Endothelial cell of umbilical vein (primary cell): ENCODE measurements at regions not wholly inside any gene's neighbourhood (a gene's known extent, or its start where the extent isn't known, plus 50 kb on each side); places are given as distances from the start of the nearest gene placed in this dataset.

ENCODE experiments used
- BruUV-seq: library from RNA; stranded (reverse); fragments of 400-500 nt; replicated peaks from 2 replicates; lab custom pipeline; 2021; lab: Mats Ljungman, UMichigan
- CTCF ChIA-PET: fragments of 300-600, 350-600 bp; sonication (Branson Sonifier 250); formaldehyde crosslinking; loops from one replicate; lab custom pipeline; 2021; ENCODE audit warnings: antibody characterized with exemption, inconsistent platforms; lab: Charles Lee
- POLR2A ChIA-PET: fragments of 300-600, 350-600 bp; sonication (Branson Sonifier 250); formaldehyde crosslinking; loops from one replicate; lab custom pipeline; 2021; ENCODE audit warnings: antibody characterized with exemption, inconsistent platforms; lab: Charles Lee
- DNase-seq: peaks from one replicate; pipeline ENCODE4 v3.0.0-alpha.2; 2011; ENCODE audit warnings: low read depth, low spot score
- FAIRE-seq: peaks from 2 replicates; lab custom pipeline; 2011; peaks lifted over from hg19 to GRCh38; lab: Jason Lieb, UNC
- H2AFZ ChIP-seq: 2 replicates; pipeline ENCODE4 v1.6.0; 2012; ENCODE audit warnings: low read depth, low read length, control low read depth, inconsistent platforms
- H3K27ac ChIP-seq: 2 replicates; pipeline ENCODE4 v1.5.1; 2011; ENCODE audit warnings: low read depth, mild to moderate bottlenecking, control low read depth, low read length, moderate library complexity; ENCODE audit not compliant: insufficient read depth
- H3K27me3 ChIP-seq, 2 experiments: 2 replicates each; pipeline versions ENCODE4 v1.6.0 to v1.6.1; 2011; ENCODE audit warnings: low read length in 2 of 2, mixed read lengths in 1 of 2; ENCODE audit not compliant: control insufficient read depth in 2 of 2, insufficient read depth in 2 of 2
- H3K36me3 ChIP-seq, 2 experiments: 2 replicates in 1 of 2; 3 replicates in 1 of 2; pipeline ENCODE4 v1.5.1; 2011; ENCODE audit warnings: low read length in 2 of 2, mild to moderate bottlenecking in 1 of 2, moderate library complexity in 1 of 2; ENCODE audit not compliant: control insufficient read depth in 2 of 2, insufficient read depth in 2 of 2; ENCODE audit errors: extremely low read depth in 1 of 2
- H3K4me1 ChIP-seq: 3 replicates; pipeline ENCODE4 v1.5.1; 2011; ENCODE audit warnings: mild to moderate bottlenecking, low read length; ENCODE audit not compliant: control insufficient read depth, insufficient read depth; ENCODE audit errors: extremely low read depth
- H3K4me2 ChIP-seq: 2 replicates; pipeline ENCODE4 v1.6.1; 2011; ENCODE audit warnings: low read length, control low read depth, mixed read lengths; ENCODE audit not compliant: insufficient read depth
- H3K4me3 ChIP-seq, 3 experiments: fragments of 200-600 bp in 1 of 3; sonication (generic), shearing (Covaris generic) in 1 of 3; replicated peaks in 1 of 3; 2 replicates each; pipeline ENCODE4 v1.5.1; 2011 to 2016; ENCODE audit warnings: control low read depth in 3 of 3, low read length in 3 of 3, mild to moderate bottlenecking in 2 of 3, inconsistent platforms in 1 of 3, low read depth in 1 of 3, moderate library complexity in 1 of 3; ENCODE audit not compliant: insufficient read depth in 1 of 3
- H3K79me2 ChIP-seq: 2 replicates; pipeline ENCODE4 v1.6.0; 2012; ENCODE audit warnings: low read length, inconsistent platforms; ENCODE audit not compliant: control insufficient read depth, insufficient read depth
- H3K9ac ChIP-seq: replicated peaks from 2 replicates; pipeline ENCODE3; 2011; ENCODE audit warnings: low read length, control low read depth; ENCODE audit not compliant: insufficient read depth; ENCODE audit errors: extremely low read depth
- H3K9me1 ChIP-seq: replicated peaks from 3 replicates; pipeline ENCODE4 v1.6.0; 2011; ENCODE audit warnings: mild to moderate bottlenecking, low read length; ENCODE audit not compliant: control insufficient read depth, insufficient read depth; ENCODE audit errors: extremely low read depth
- H3K9me3 ChIP-seq: replicated peaks from 2 replicates; pipeline ENCODE4 v1.5.1; 2012; ENCODE audit warnings: low read length, inconsistent platforms; ENCODE audit not compliant: control insufficient read depth, insufficient read depth
- H4K20me1 ChIP-seq: replicated peaks from 2 replicates; pipeline ENCODE3; 2011; ENCODE audit warnings: mild to moderate bottlenecking, low read length; ENCODE audit not compliant: control insufficient read depth, insufficient read depth; ENCODE audit errors: extremely low read depth
- CTCF ChIP-seq, 2 donors: IDR thresholded peaks; 1 replicate in 1 of 2; 2 replicates in 1 of 2; pipeline ENCODE4 v1.5.1; 2011; ENCODE audit warnings: low read length in 2 of 2, mild to moderate bottlenecking in 2 of 2, moderate library complexity in 2 of 2, control low read depth in 1 of 2, inconsistent platforms in 1 of 2, low read depth in 1 of 2; ENCODE audit not compliant: insufficient read depth in 1 of 2; ENCODE audit errors: extremely low read depth in 1 of 2
- FOS ChIP-seq: IDR thresholded peaks from 2 replicates; pipeline ENCODE4 v1.6.1; 2011; ENCODE audit warnings: mild to moderate bottlenecking, low read length, moderate library complexity, borderline replicate concordance; ENCODE audit not compliant: insufficient read depth
- GATA2 ChIP-seq: IDR thresholded peaks from 2 replicates; pipeline ENCODE4 v1.7.0; 2011; ENCODE audit warnings: low read depth, mild to moderate bottlenecking, moderate library complexity, mixed read lengths, low read length; ENCODE audit not compliant: insufficient read length, insufficient read depth
- MAX ChIP-seq: IDR thresholded peaks from 2 replicates; pipeline ENCODE4 v1.6.1; 2011; ENCODE audit not compliant: insufficient read depth, insufficient read length
- MYC ChIP-seq: IDR thresholded peaks from one replicate; pipeline ENCODE4 v1.6.1; 2011; ENCODE audit warnings: mild to moderate bottlenecking, low read depth, low read length
- POLR2A ChIP-seq: IDR thresholded peaks from 2 replicates; pipeline ENCODE4 v1.6.1; 2012; ENCODE audit warnings: low read depth, mild to moderate bottlenecking, control low read depth, low read length
- dilution Hi-C: fragments of 300-500 bp; cut with MboI; formaldehyde crosslinking; loops from one replicate; pipeline ENCODE4 v1.15.0; 2019; ENCODE audit warnings: low sequenced_read_pairs; ENCODE audit not compliant: extremely low pct_ligation_motif_present
- intact Hi-C: fragments of 100-400 bp; cut with micrococcal nuclease; formaldehyde crosslinking; loops from one replicate; pipeline ENCODE4 v1.10.0; 2022

- Histone ChIP-seq H3K4me3 (no peak overlapping the region), H3K4me2 (no peak overlapping the region), H3K36me3 (no peaks in the 10 kb centered on the region), H2AFZ (no peak overlapping the region), H3K9me3 (no peaks in the 10 kb centered on the region), H3K27ac (no peak overlapping the region), H4K20me1 (no peaks in the 10 kb centered on the region), H3K79me2 (no peaks in the 10 kb centered on the region), H3K27me3 (no peaks in the 10 kb centered on the region), H3K9me1 (no peaks in the 10 kb centered on the region), H3K4me1 (no peaks in the 10 kb centered on the region), H3K9ac (no peak overlapping the region)
- POLR2A ChIA-PET = no interaction called here
- TF ChIP-seq MAX (no peak), GATA2 (no peak), FOS (no peak)
- dilution Hi-C loops = no loop called here
- intact Hi-C loops = no loop called here
- FAIRE-seq (no peak), DNase-seq (no peak)
- no TSS peak for BruUV-seq
- CTCF ChIA-PET = no interaction called here
These were observed 366.2 kb upstream of the CLNK start for GRCh38 chr4:11050766-11051165.

GRCh38 chr4:11049001-11049400, 364.4 kb upstream of the CLNK start:
- Histone ChIP-seq H3K4me1 (no peaks in the 10 kb centered on the region), H3K9me3 (no peaks in the 10 kb centered on the region), H4K20me1 (no peaks in the 10 kb centered on the region), H3K27me3 (no peaks in the 10 kb centered on the region), H3K27ac (no peak overlapping the region), H3K79me2 (no peaks in the 10 kb centered on the region), H3K4me3 (no peak overlapping the region), H3K9ac (no peak overlapping the region), H2AFZ (no peak overlapping the region), H3K36me3 (no peaks in the 10 kb centered on the region), H3K9me1 (no peaks in the 10 kb centered on the region), H3K4me2 (no peak overlapping the region)
- dilution Hi-C loops (no loop called here), intact Hi-C loops (no loop called here)
- FAIRE-seq = no peak
- DNase-seq = no peak
- TF ChIP-seq CTCF (IDR thresholded peaks at IDR 0.05; ENCODE audit: extremely low read depth in 1 of 2, insufficient read depth in 1 of 2, low read depth in 1 of 2, low read length in 2 of 2) = no peak
- no peak for TF ChIP-seq FOS
- no peak for TF ChIP-seq MYC
- TF ChIP-seq POLR2A = no peak
- no TSS peak for BruUV-seq
- ChIA-PET POLR2A (no interaction called here), CTCF (no interaction called here)
